GM23338 (cell line): ENCODE measurements at regions not wholly inside any gene's neighbourhood (a gene's known extent, or its start where the extent isn't known, plus 50 kb on each side); places are given as distances from the start of the nearest gene placed in this dataset.

Source experiments
- ATAC-seq: fragments of 200-7000 bp; cut with Tn5 transposase; 3 replicates; pipeline ENCODE4 v1.9.1; 2020
- DNase-seq: peaks from one replicate; pipeline ENCODE4 v3.0.0-alpha.2; 2015; ENCODE audit warnings: low spot score
- H2AFZ ChIP-seq: fragments of 200-600 bp; sonication (generic); 2 replicates; pipeline ENCODE4 v1.8.0; 2016; ENCODE audit warnings: antibody characterized with exemption, mild to moderate bottlenecking, moderate library complexity
- H3F3A ChIP-seq: fragments of 200-600 bp; sonication (generic); replicated peaks from 2 replicates; pipeline ENCODE4 v1.8.0; 2017; ENCODE audit warnings: antibody characterized with exemption, mixed run types, low read depth
- H3K27ac ChIP-seq: fragments of 200-600 bp; sonication (generic); 2 replicates; pipeline ENCODE4 v1.6.1; 2016; ENCODE audit warnings: low read depth
- H3K27me3 ChIP-seq: fragments of 200-600 bp; sonication (generic); 2 replicates; pipeline ENCODE4 v1.8.0; 2016; ENCODE audit warnings: mild to moderate bottlenecking, mixed run types, moderate library complexity; ENCODE audit not compliant: insufficient read depth
- H3K36me3 ChIP-seq: fragments of 200-600 bp; sonication (generic); 2 replicates; pipeline ENCODE4 v1.8.0; 2016; ENCODE audit warnings: mild to moderate bottlenecking; ENCODE audit not compliant: insufficient read depth
- H3K4me1 ChIP-seq: fragments of 200-600 bp; sonication (generic); 2 replicates; pipeline ENCODE4 v1.8.0; 2016; ENCODE audit warnings: mild to moderate bottlenecking, moderate library complexity; ENCODE audit not compliant: insufficient read depth
- H3K4me2 ChIP-seq: fragments of 200-600 bp; sonication (generic); 2 replicates; pipeline ENCODE4 v1.7.1; 2017; ENCODE audit warnings: mixed run types
- H3K4me3 ChIP-seq: fragments of 200-600 bp; sonication (generic); 2 replicates; pipeline ENCODE4 v1.6.1; 2016; ENCODE audit warnings: mixed run types
- H3K79me2 ChIP-seq: fragments of 200-600 bp; sonication (generic); replicated peaks from 2 replicates; pipeline ENCODE4 v1.8.0; 2017; ENCODE audit warnings: mild to moderate bottlenecking; ENCODE audit not compliant: insufficient read depth
- H3K9me2 ChIP-seq: fragments of 200-600 bp; sonication (generic); 2 replicates; pipeline ENCODE4 v1.8.0; 2017; ENCODE audit not compliant: insufficient read depth
- H4K20me1 ChIP-seq: fragments of 200-600 bp; sonication (generic); replicated peaks from 2 replicates; pipeline ENCODE4 v1.8.0; 2017; ENCODE audit warnings: mild to moderate bottlenecking; ENCODE audit not compliant: insufficient read depth
- H3K27ac Mint-ChIP-seq: 2 replicates; pipeline ENCODE4 v1.8.0; 2020; ENCODE audit warnings: inconsistent platforms, mild to moderate bottlenecking, moderate library complexity, mixed read lengths
- H3K27me3 Mint-ChIP-seq: 3 replicates; pipeline ENCODE4 v1.8.0; 2022; ENCODE audit warnings: low read depth, mild to moderate bottlenecking, moderate library complexity, mixed read lengths, inconsistent platforms; ENCODE audit not compliant: insufficient read depth, poor library complexity
- H3K36me3 Mint-ChIP-seq: 3 replicates; pipeline ENCODE4 v1.8.0; 2021; ENCODE audit warnings: low read depth, mild to moderate bottlenecking, inconsistent platforms, moderate library complexity, mixed read lengths
- H3K4me1 Mint-ChIP-seq: 3 replicates; pipeline ENCODE4 v1.8.0; 2020; ENCODE audit warnings: mild to moderate bottlenecking, inconsistent platforms, mixed read lengths
- H3K4me3 Mint-ChIP-seq: 3 replicates; pipeline ENCODE4 v1.8.0; 2021; ENCODE audit warnings: moderate library complexity, mild to moderate bottlenecking, inconsistent platforms, mixed read lengths
- H3K9me3 Mint-ChIP-seq: 3 replicates; pipeline ENCODE4 v1.8.0; 2020; ENCODE audit warnings: moderate library complexity, mild to moderate bottlenecking, inconsistent platforms, mixed read lengths
- EZH2 ChIP-seq: fragments of 200-600 bp; sonication (generic); IDR thresholded peaks from one replicate; pipeline ENCODE4 v1.8.0; 2017; ENCODE audit warnings: antibody characterized with exemption, mild to moderate bottlenecking, low read depth; ENCODE audit not compliant: unreplicated experiment
- EZH2phosphoT487 ChIP-seq: fragments of 200-600 bp; sonication (generic); IDR thresholded peaks from one replicate; pipeline ENCODE4 v1.8.1; 2018; ENCODE audit warnings: antibody characterized with exemption; ENCODE audit not compliant: unreplicated experiment
- JUNB ChIP-seq: IDR thresholded peaks from one replicate; pipeline ENCODE4 v1.6.1; 2016; ENCODE audit warnings: antibody characterized with exemption; ENCODE audit not compliant: unreplicated experiment
- NANOG ChIP-seq: IDR thresholded peaks from 2 replicates; pipeline ENCODE4 v1.6.1; 2016; ENCODE audit warnings: antibody characterized with exemption, borderline replicate concordance
- POLR2AphosphoS5 ChIP-seq: IDR thresholded peaks from 2 replicates; pipeline ENCODE4 v1.6.1; 2016; ENCODE audit warnings: antibody characterized with exemption, low read depth
- STAT1 ChIP-seq: IDR thresholded peaks from one replicate; pipeline ENCODE4 v1.6.1; 2016; ENCODE audit warnings: antibody characterized with exemption; ENCODE audit not compliant: unreplicated experiment
- ZNF114 ChIP-seq: fragments of 250-450 bp; sonication (Bioruptor Pico); IDR thresholded peaks from 2 replicates; pipeline ENCODE4 v1.5.0; 2020; ENCODE audit warnings: mild to moderate bottlenecking, moderate library complexity
- ZNF331 ChIP-seq: fragments of 250-450 bp; sonication (Bioruptor Pico); IDR thresholded peaks from 2 replicates; pipeline ENCODE4 v1.5.0; 2020; ENCODE audit warnings: low read depth, mild to moderate bottlenecking, moderate library complexity
- TF ChIP-seq, protein P1 (sequence below), 2 experiments: fragments of 200-600 bp in 1 of 2; sonication (generic) in 1 of 2; conservative IDR thresholded peaks; 2 replicates each; pipeline versions ENCODE4 v1.5.1 to v1.6.1; 2016 to 2017; ENCODE audit warnings: antibody characterized with exemption in 2 of 2, low read depth in 2 of 2, mild to moderate bottlenecking in 2 of 2, moderate library complexity in 1 of 2
- TF ChIP-seq, protein P2 (sequence below): fragments of 250-450 bp; sonication (Bioruptor Pico); IDR thresholded peaks from 2 replicates; pipeline ENCODE4 v1.5.0; 2020; ENCODE audit warnings: mild to moderate bottlenecking, moderate library complexity
- TF ChIP-seq, protein P3 (sequence below): IDR thresholded peaks from 2 replicates; pipeline ENCODE4 v1.6.1; 2016; ENCODE audit warnings: antibody characterized with exemption

DNA sequence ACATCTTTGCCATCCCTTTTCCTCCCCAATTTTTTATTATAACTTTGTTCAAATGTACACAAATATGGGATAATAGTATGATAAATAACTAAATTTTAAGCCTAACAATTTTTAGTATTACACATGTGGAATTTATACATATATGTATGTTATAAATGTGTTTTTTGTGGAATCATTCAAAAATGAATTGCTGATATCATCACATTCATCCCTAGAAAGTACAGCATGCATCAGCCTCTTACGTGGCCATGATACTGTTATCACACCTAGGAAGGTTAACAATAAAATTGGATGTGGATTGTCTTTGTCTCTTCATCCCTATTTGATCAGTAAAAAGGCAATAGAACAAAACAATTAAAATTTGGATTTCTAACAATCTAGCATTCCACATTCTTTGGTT lies 73.7 kb upstream of the DAP start (continued):
- TF ChIP-seq JUNB (no peak), ZNF331 (CRISPR knock-in tag) (no peak), ZNF114 (CRISPR knock-in tag) (no peak)
- TF ChIP-seq, protein P1, sequence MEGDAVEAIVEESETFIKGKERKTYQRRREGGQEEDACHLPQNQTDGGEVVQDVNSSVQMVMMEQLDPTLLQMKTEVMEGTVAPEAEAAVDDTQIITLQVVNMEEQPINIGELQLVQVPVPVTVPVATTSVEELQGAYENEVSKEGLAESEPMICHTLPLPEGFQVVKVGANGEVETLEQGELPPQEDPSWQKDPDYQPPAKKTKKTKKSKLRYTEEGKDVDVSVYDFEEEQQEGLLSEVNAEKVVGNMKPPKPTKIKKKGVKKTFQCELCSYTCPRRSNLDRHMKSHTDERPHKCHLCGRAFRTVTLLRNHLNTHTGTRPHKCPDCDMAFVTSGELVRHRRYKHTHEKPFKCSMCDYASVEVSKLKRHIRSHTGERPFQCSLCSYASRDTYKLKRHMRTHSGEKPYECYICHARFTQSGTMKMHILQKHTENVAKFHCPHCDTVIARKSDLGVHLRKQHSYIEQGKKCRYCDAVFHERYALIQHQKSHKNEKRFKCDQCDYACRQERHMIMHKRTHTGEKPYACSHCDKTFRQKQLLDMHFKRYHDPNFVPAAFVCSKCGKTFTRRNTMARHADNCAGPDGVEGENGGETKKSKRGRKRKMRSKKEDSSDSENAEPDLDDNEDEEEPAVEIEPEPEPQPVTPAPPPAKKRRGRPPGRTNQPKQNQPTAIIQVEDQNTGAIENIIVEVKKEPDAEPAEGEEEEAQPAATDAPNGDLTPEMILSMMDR (conservative IDR thresholded peaks at IDR 0.05; ENCODE audit: low read depth in 2 of 2): no peak

DNA sequence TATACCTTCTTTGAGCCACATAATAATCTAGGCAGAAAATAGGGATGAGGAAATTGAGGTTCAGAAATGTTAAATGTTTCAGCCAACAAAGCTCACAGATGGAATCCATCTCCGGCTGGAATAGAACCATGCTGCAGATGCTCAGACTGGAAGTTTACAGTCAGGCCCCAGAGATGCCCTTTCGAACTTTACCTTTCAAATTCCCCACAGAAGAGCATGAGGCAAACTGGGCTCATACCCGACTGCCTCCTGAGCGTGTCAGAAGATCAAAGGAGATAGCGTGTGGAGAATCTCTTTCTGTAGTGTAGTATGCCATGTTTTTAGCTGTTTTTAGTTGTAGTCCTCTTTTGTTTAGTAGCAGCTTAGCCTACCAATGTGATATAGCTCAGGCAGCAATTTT lies 72.0 kb upstream of the DAP start:
- no peak overlapping the region for H3K4me3 ChIP-seq
- H3K27me3 ChIP-seq: no peaks in the 10 kb centered on the region
- no peak for ATAC-seq
- H3K27ac ChIP-seq: no peak overlapping the region
- Mint-ChIP-seq H3K9me3 (no peaks in the 10 kb centered on the region), H3K27ac (no peak overlapping the region), H3K4me1 (peaks cover 3% of the 10 kb centered on the region; the same call in 2 of the 3 replicates), H3K36me3 (no peaks in the 10 kb centered on the region), H3K4me3 (no peak overlapping the region), H3K27me3 (no peaks in the 10 kb centered on the region)
- peak overlapping the region; percentile 52; the same call in 1 of the 2 replicates for H2AFZ ChIP-seq
- peaks cover 7% of the 10 kb centered on the region; the same call in 1 of the 2 replicates for H3K9me2 ChIP-seq
- H4K20me1 ChIP-seq: no peaks in the 10 kb centered on the region
- no peaks in the 10 kb centered on the region for H3K4me1 ChIP-seq
- no peak overlapping the region for H3K4me2 ChIP-seq
- H3K36me3 ChIP-seq: no peaks in the 10 kb centered on the region
- DNase-seq: no peak
- no peaks in the 10 kb centered on the region for H3F3A ChIP-seq
- no peaks in the 10 kb centered on the region for H3K79me2 ChIP-seq
- TF ChIP-seq STAT1 (no peak), ZNF114 (CRISPR knock-in tag) (no peak), JUNB (no peak), EZH2 (no peak), EZH2phosphoT487 (no peak), POLR2AphosphoS5 (no peak), ZNF331 (CRISPR knock-in tag) (no peak), NANOG (no peak)
- TF ChIP-seq, protein P1 (conservative IDR thresholded peaks at IDR 0.05; ENCODE audit: low read depth in 2 of 2): no peak
- TF ChIP-seq, protein P2, sequence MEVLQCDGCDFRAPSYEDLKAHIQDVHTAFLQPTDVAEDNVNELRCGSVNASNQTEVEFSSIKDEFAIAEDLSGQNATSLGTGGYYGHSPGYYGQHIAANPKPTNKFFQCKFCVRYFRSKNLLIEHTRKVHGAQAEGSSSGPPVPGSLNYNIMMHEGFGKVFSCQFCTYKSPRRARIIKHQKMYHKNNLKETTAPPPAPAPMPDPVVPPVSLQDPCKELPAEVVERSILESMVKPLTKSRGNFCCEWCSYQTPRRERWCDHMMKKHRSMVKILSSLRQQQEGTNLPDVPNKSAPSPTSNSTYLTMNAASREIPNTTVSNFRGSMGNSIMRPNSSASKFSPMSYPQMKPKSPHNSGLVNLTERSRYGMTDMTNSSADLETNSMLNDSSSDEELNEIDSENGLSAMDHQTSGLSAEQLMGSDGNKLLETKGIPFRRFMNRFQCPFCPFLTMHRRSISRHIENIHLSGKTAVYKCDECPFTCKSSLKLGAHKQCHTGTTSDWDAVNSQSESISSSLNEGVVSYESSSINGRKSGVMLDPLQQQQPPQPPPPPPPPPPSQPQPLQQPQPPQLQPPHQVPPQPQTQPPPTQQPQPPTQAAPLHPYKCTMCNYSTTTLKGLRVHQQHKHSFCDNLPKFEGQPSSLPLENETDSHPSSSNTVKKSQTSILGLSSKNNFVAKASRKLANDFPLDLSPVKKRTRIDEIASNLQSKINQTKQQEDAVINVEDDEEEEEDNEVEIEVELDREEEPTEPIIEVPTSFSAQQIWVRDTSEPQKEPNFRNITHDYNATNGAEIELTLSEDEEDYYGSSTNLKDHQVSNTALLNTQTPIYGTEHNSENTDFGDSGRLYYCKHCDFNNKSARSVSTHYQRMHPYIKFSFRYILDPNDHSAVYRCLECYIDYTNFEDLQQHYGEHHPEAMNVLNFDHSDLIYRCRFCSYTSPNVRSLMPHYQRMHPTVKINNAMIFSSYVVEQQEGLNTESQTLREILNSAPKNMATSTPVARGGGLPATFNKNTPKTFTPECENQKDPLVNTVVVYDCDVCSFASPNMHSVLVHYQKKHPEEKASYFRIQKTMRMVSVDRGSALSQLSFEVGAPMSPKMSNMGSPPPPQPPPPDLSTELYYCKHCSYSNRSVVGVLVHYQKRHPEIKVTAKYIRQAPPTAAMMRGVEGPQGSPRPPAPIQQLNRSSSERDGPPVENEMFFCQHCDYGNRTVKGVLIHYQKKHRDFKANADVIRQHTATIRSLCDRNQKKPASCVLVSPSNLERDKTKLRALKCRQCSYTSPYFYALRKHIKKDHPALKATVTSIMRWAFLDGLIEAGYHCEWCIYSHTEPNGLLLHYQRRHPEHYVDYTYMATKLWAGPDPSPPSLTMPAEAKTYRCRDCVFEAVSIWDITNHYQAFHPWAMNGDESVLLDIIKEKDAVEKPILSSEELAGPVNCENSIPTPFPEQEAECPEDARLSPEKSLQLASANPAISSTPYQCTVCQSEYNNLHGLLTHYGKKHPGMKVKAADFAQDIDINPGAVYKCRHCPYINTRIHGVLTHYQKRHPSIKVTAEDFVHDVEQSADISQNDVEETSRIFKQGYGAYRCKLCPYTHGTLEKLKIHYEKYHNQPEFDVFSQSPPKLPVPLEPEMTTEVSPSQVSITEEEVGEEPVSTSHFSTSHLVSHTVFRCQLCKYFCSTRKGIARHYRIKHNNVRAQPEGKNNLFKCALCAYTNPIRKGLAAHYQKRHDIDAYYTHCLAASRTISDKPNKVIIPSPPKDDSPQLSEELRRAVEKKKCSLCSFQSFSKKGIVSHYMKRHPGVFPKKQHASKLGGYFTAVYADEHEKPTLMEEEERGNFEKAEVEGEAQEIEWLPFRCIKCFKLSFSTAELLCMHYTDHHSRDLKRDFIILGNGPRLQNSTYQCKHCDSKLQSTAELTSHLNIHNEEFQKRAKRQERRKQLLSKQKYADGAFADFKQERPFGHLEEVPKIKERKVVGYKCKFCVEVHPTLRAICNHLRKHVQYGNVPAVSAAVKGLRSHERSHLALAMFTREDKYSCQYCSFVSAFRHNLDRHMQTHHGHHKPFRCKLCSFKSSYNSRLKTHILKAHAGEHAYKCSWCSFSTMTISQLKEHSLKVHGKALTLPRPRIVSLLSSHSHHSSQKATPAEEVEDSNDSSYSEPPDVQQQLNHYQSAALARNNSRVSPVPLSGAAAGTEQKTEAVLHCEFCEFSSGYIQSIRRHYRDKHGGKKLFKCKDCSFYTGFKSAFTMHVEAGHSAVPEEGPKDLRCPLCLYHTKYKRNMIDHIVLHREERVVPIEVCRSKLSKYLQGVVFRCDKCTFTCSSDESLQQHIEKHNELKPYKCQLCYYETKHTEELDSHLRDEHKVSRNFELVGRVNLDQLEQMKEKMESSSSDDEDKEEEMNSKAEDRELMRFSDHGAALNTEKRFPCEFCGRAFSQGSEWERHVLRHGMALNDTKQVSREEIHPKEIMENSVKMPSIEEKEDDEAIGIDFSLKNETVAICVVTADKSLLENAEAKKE (CRISPR knock-in tag): no peak
- TF ChIP-seq, protein P3, sequence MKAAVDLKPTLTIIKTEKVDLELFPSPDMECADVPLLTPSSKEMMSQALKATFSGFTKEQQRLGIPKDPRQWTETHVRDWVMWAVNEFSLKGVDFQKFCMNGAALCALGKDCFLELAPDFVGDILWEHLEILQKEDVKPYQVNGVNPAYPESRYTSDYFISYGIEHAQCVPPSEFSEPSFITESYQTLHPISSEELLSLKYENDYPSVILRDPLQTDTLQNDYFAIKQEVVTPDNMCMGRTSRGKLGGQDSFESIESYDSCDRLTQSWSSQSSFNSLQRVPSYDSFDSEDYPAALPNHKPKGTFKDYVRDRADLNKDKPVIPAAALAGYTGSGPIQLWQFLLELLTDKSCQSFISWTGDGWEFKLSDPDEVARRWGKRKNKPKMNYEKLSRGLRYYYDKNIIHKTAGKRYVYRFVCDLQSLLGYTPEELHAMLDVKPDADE: no peak
